Hypothalamus (tissue), 51 donors: ENCODE measurements at regions not wholly inside any gene's neighbourhood (a gene's known extent, or its start where the extent isn't known, plus 50 kb on each side); places are given as distances from the start of the nearest gene placed in this dataset.

Experiments used
- DNase-seq, 51 donors: peaks; one replicate each; lab custom pipeline; 2025; lab: John Stamatoyannopoulos, UW

GRCh38 chr15:31151301-31152233 lies 50.0 kb upstream of the TRPM1 start:
- peak in 3 of 51 donors; percentile 1 to 37 (median 32) for DNase-seq

GRCh38 chr15:31153531-31153930 lies 52.0 kb upstream of the TRPM1 start:
- DNase-seq, result no peak

- DNase-seq, result no peak
Measured at GRCh38 chr15:31155151-31155550, 53.6 kb upstream of the TRPM1 start.

GRCh38 chr15:31156226-31156625 lies 54.7 kb upstream of the TRPM1 start:
- no peak for DNase-seq

- no peak for DNase-seq
Measured at GRCh38 chr15:31156808-31157207, 55.3 kb upstream of the TRPM1 start.

GRCh38 chr15:31157644-31158069 lies 56.1 kb upstream of the TRPM1 start:
- no peak for DNase-seq

- no peak for DNase-seq
Measured at GRCh38 chr15:31158858-31159569, 57.5 kb upstream of the TRPM1 start.

- no peak for DNase-seq
Measured at GRCh38 chr15:31159837-31160236, 58.3 kb upstream of the TRPM1 start.

GRCh38 chr15:31160297-31160696 lies 58.8 kb upstream of the TRPM1 start:
- no peak for DNase-seq

GRCh38 chr15:31160740-31161495 lies 59.4 kb upstream of the TRPM1 start:
- DNase-seq, result no peak

GRCh38 chr15:31161951-31162350 lies 60.4 kb upstream of the TRPM1 start:
- DNase-seq, result no peak

- no peak for DNase-seq
Measured at GRCh38 chr15:31162721-31163510, 61.4 kb upstream of the TRPM1 start.

GRCh38 chr15:31163769-31164572 lies 62.4 kb upstream of the TRPM1 start:
- DNase-seq, result no peak

- no peak for DNase-seq
Measured at GRCh38 chr15:31164573-31164912, 63.0 kb upstream of the TRPM1 start.

- DNase-seq, result no peak
Measured at GRCh38 chr15:31169558-31169957, 68.0 kb upstream of the TRPM1 start.

GRCh38 chr15:31171731-31172130 lies 70.2 kb upstream of the TRPM1 start:
- no peak for DNase-seq

- DNase-seq, result no peak
Measured at GRCh38 chr15:31172606-31173005, 71.1 kb upstream of the TRPM1 start.

- DNase-seq, result no peak
Measured at GRCh38 chr15:31173790-31174450, 72.4 kb upstream of the TRPM1 start.

GRCh38 chr15:31175484-31175883 lies 74.0 kb upstream of the TRPM1 start:
- DNase-seq, result no peak
